Activated T-helper 1 cell treated with anti-CD3 and anti-CD28 coated beads, Interleukin-12 subunit alpha, Interleukin-12 subunit beta, Interleukin-2, Interleukin-4 antibody, amounts not matched to agents 30 ng/mL and 10 ng/mL and 1 ng/mL, durations not matched to agents 14 hours and 24 hours and 36 hours (primary cell): ENCODE measurements at regions not wholly inside any gene's neighbourhood (a gene's known extent, or its start where the extent isn't known, plus 50 kb on each side); places are given as distances from the start of the nearest gene placed in this dataset.

Source experiments
- DNase-seq: peaks from one replicate; pipeline ENCODE4 v3.0.0; 2021; ENCODE audit warnings: low spot score
- H3K27ac Mint-ChIP-seq: one replicate; pipeline ENCODE4 v1.8.0; 2021; ENCODE audit warnings: mild to moderate bottlenecking, mixed read lengths
- H3K27me3 Mint-ChIP-seq: one replicate; pipeline ENCODE4 v1.8.0; 2022; ENCODE audit warnings: mild to moderate bottlenecking, moderate library complexity, mixed read lengths; ENCODE audit not compliant: insufficient read depth
- H3K36me3 Mint-ChIP-seq: one replicate; pipeline ENCODE4 v1.8.0; 2021; ENCODE audit warnings: low read depth, mixed read lengths
- H3K4me1 Mint-ChIP-seq: one replicate; pipeline ENCODE4 v1.8.0; 2021; ENCODE audit warnings: low read depth, mixed read lengths
- H3K4me3 Mint-ChIP-seq: one replicate; pipeline ENCODE4 v1.8.0; 2021; ENCODE audit warnings: mild to moderate bottlenecking, moderate library complexity, mixed read lengths
- H3K9me3 Mint-ChIP-seq: one replicate; pipeline ENCODE4 v1.8.0; 2021; ENCODE audit warnings: mixed read lengths
- intact Hi-C: fragments of 100-400 bp; cut with micrococcal nuclease; formaldehyde crosslinking; loops from one replicate; pipeline ENCODE4 v1.15.1; 2024

GRCh38 chr1:112040891-112041740 lies 51.6 kb upstream of the KCND3 start:
- Mint-ChIP-seq H3K4me1 (no peaks in the 10 kb centered on the region), H3K4me3 (no peak overlapping the region), H3K27ac (no peak overlapping the region), H3K9me3 (no peaks in the 10 kb centered on the region), H3K36me3 (no peaks in the 10 kb centered on the region), H3K27me3 (peaks cover 10% of the 10 kb centered on the region)
- intact Hi-C loops: no loop called here
- DNase-seq: no peak

GRCh38 chr1:112043901-112044300 lies 54.4 kb upstream of the KCND3 start:
- no peak for DNase-seq
- Mint-ChIP-seq H3K4me3 (no peak overlapping the region), H3K4me1 (no peaks in the 10 kb centered on the region), H3K27me3 (peaks cover 3% of the 10 kb centered on the region), H3K9me3 (no peaks in the 10 kb centered on the region), H3K27ac (no peak overlapping the region), H3K36me3 (no peaks in the 10 kb centered on the region)
- intact Hi-C loops: no loop called here

GRCh38 chr1:112044745-112045144 lies 55.3 kb upstream of the KCND3 start:
- H3K27ac Mint-ChIP-seq: no peak overlapping the region
- H3K36me3 Mint-ChIP-seq: no peaks in the 10 kb centered on the region
- intact Hi-C loops: no loop called here
- peaks cover 3% of the 10 kb centered on the region for H3K27me3 Mint-ChIP-seq
- DNase-seq: no peak
- no peaks in the 10 kb centered on the region for H3K9me3 Mint-ChIP-seq
- no peaks in the 10 kb centered on the region for H3K4me1 Mint-ChIP-seq
- no peak overlapping the region for H3K4me3 Mint-ChIP-seq

- Mint-ChIP-seq H3K4me1 (no peaks in the 10 kb centered on the region), H3K27me3 (peaks cover 3% of the 10 kb centered on the region), H3K27ac (no peak overlapping the region), H3K4me3 (no peak overlapping the region), H3K9me3 (no peaks in the 10 kb centered on the region), H3K36me3 (no peaks in the 10 kb centered on the region)
- intact Hi-C loops: no loop called here
- DNase-seq: no peak
Observed at GRCh38 chr1:112046630-112047029, 57.2 kb upstream of the KCND3 start.

GRCh38 chr1:112048421-112048820 lies 59.0 kb upstream of the KCND3 start:
- no peak overlapping the region for H3K4me3 Mint-ChIP-seq
- no peak for DNase-seq
- H3K27me3 Mint-ChIP-seq: no peaks in the 10 kb centered on the region
- H3K27ac Mint-ChIP-seq: no peak overlapping the region
- H3K9me3 Mint-ChIP-seq: no peaks in the 10 kb centered on the region
- H3K36me3 Mint-ChIP-seq: no peaks in the 10 kb centered on the region
- intact Hi-C loops: no loop called here
- no peaks in the 10 kb centered on the region for H3K4me1 Mint-ChIP-seq

- H3K4me1 Mint-ChIP-seq: no peaks in the 10 kb centered on the region
- intact Hi-C loops: no loop called here
- H3K9me3 Mint-ChIP-seq: no peaks in the 10 kb centered on the region
- H3K27me3 Mint-ChIP-seq: no peaks in the 10 kb centered on the region
- no peak overlapping the region for H3K4me3 Mint-ChIP-seq
- H3K36me3 Mint-ChIP-seq: no peaks in the 10 kb centered on the region
- H3K27ac Mint-ChIP-seq: no peak overlapping the region
- no peak for DNase-seq
Observed at GRCh38 chr1:112054510-112054909, 65.0 kb upstream of the KCND3 start.

- intact Hi-C loops: no loop called here
- H3K9me3 Mint-ChIP-seq: no peaks in the 10 kb centered on the region
- H3K36me3 Mint-ChIP-seq: no peaks in the 10 kb centered on the region
- no peak overlapping the region for H3K27ac Mint-ChIP-seq
- no peak for DNase-seq
- no peaks in the 10 kb centered on the region for H3K27me3 Mint-ChIP-seq
- H3K4me1 Mint-ChIP-seq: no peaks in the 10 kb centered on the region
- no peak overlapping the region for H3K4me3 Mint-ChIP-seq
Observed at GRCh38 chr1:112056354-112056753, 66.9 kb upstream of the KCND3 start.

GRCh38 chr1:112057736-112058135 lies 68.3 kb upstream of the KCND3 start:
- intact Hi-C loops: no loop called here

GRCh38 chr1:112058815-112059450 lies 69.5 kb upstream of the KCND3 start:
- Mint-ChIP-seq H3K9me3 (no peaks in the 10 kb centered on the region), H3K27me3 (peaks cover 2% of the 10 kb centered on the region), H3K4me1 (no peaks in the 10 kb centered on the region), H3K4me3 (no peak overlapping the region), H3K27ac (no peak overlapping the region), H3K36me3 (no peaks in the 10 kb centered on the region)
- no peak for DNase-seq
- intact Hi-C loops: no loop called here

More at GRCh38 chr1:112057736-112058135, 68.3 kb upstream of the KCND3 start:
- Mint-ChIP-seq H3K27ac (no peak overlapping the region), H3K36me3 (no peaks in the 10 kb centered on the region), H3K27me3 (no peaks in the 10 kb centered on the region), H3K4me1 (no peaks in the 10 kb centered on the region), H3K4me3 (no peak overlapping the region), H3K9me3 (no peaks in the 10 kb centered on the region)
- no peak for DNase-seq

- Mint-ChIP-seq H3K4me1 (no peaks in the 10 kb centered on the region), H3K27ac (no peak overlapping the region), H3K4me3 (no peak overlapping the region), H3K27me3 (peaks cover 4% of the 10 kb centered on the region), H3K9me3 (no peaks in the 10 kb centered on the region), H3K36me3 (no peaks in the 10 kb centered on the region)
- no peak for DNase-seq
- intact Hi-C loops: no loop called here
Observed at GRCh38 chr1:112059679-112060078, 70.2 kb upstream of the KCND3 start.

GRCh38 chr1:112060261-112060660 lies 70.8 kb upstream of the KCND3 start:
- no peak overlapping the region for H3K4me3 Mint-ChIP-seq
- intact Hi-C loops: no loop called here
- no peak for DNase-seq
- peaks cover 4% of the 10 kb centered on the region for H3K27me3 Mint-ChIP-seq
- H3K27ac Mint-ChIP-seq: no peak overlapping the region
- no peaks in the 10 kb centered on the region for H3K9me3 Mint-ChIP-seq
- H3K4me1 Mint-ChIP-seq: no peaks in the 10 kb centered on the region
- H3K36me3 Mint-ChIP-seq: no peaks in the 10 kb centered on the region

GRCh38 chr1:112061056-112061455 lies 71.6 kb upstream of the KCND3 start:
- no peak overlapping the region for H3K27ac Mint-ChIP-seq
- DNase-seq: no peak
- H3K9me3 Mint-ChIP-seq: no peaks in the 10 kb centered on the region
- H3K27me3 Mint-ChIP-seq: peaks cover 4% of the 10 kb centered on the region
- intact Hi-C loops: no loop called here
- no peak overlapping the region for H3K4me3 Mint-ChIP-seq
- no peaks in the 10 kb centered on the region for H3K36me3 Mint-ChIP-seq
- no peaks in the 10 kb centered on the region for H3K4me1 Mint-ChIP-seq

GRCh38 chr1:112061901-112062320 lies 72.4 kb upstream of the KCND3 start:
- Mint-ChIP-seq H3K9me3 (no peaks in the 10 kb centered on the region), H3K36me3 (no peaks in the 10 kb centered on the region), H3K27me3 (peaks cover 4% of the 10 kb centered on the region), H3K4me3 (no peak overlapping the region), H3K4me1 (no peaks in the 10 kb centered on the region), H3K27ac (no peak overlapping the region)
- DNase-seq: no peak
- intact Hi-C loops: no loop called here
